Gastroesophageal sphincter (tissue), 3 donors: ENCODE measurements at regions not wholly inside any gene's neighbourhood (a gene's known extent, or its start where the extent isn't known, plus 50 kb on each side); places are given as distances from the start of the nearest gene placed in this dataset.

Experiments
- POLR2AphosphoS5 ChIP-seq: sonication (generic); formaldehyde crosslinking; IDR thresholded peaks from one replicate; pipeline ENCODE4 v1.6.1; 2017; ENCODE audit warnings: antibody characterized with exemption
- TF ChIP-seq, protein P1 (sequence below), 4 experiments: fragments of 200-600 bp in 2 of 4; fragments of 450-650 bp in 2 of 4; sonication (generic) in 1 of 4; IDR thresholded peaks; one replicate each; pipeline ENCODE4 v1.5.1; 2017 to 2019; ENCODE audit warnings: antibody characterized with exemption in 4 of 4, mild to moderate bottlenecking in 2 of 4, moderate library complexity in 2 of 4

GRCh38 chr1:104353580-104353979 is 603.9 kb downstream of the AMY1C start:
- TF ChIP-seq POLR2AphosphoS5: no peak
- TF ChIP-seq, protein P1, sequence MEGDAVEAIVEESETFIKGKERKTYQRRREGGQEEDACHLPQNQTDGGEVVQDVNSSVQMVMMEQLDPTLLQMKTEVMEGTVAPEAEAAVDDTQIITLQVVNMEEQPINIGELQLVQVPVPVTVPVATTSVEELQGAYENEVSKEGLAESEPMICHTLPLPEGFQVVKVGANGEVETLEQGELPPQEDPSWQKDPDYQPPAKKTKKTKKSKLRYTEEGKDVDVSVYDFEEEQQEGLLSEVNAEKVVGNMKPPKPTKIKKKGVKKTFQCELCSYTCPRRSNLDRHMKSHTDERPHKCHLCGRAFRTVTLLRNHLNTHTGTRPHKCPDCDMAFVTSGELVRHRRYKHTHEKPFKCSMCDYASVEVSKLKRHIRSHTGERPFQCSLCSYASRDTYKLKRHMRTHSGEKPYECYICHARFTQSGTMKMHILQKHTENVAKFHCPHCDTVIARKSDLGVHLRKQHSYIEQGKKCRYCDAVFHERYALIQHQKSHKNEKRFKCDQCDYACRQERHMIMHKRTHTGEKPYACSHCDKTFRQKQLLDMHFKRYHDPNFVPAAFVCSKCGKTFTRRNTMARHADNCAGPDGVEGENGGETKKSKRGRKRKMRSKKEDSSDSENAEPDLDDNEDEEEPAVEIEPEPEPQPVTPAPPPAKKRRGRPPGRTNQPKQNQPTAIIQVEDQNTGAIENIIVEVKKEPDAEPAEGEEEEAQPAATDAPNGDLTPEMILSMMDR (IDR thresholded peaks at IDR 0.05): no peak
